Lung microvascular endothelial cell (primary cell): ENCODE measurements at regions not wholly inside any gene's neighbourhood (a gene's known extent, or its start where the extent isn't known, plus 50 kb on each side); places are given as distances from the start of the nearest gene placed in this dataset.
"Not testable (repeated sequence)": the region's sequence is repeated elsewhere in the genome, so short reads cannot be mapped to it uniquely, and the experiment has no call there.

Source experiments
- DNase-seq, 2 donors: peaks; one replicate each; pipeline versions ENCODE4 v3.0.0 to v3.0.0-alpha.2; 2010; ENCODE audit warnings: low read depth in 2 of 2

- no peak for DNase-seq
Observed at GRCh38 chr7:20466543-20467021, 135.9 kb downstream of the ITGB8 start.

GRCh38 chr7:20470082-20470481 is 139.4 kb downstream of the ITGB8 start:
- DNase-seq: no peak

GRCh38 chr7:20470726-20471125 is 140.0 kb downstream of the ITGB8 start:
- no peak for DNase-seq

DNA sequence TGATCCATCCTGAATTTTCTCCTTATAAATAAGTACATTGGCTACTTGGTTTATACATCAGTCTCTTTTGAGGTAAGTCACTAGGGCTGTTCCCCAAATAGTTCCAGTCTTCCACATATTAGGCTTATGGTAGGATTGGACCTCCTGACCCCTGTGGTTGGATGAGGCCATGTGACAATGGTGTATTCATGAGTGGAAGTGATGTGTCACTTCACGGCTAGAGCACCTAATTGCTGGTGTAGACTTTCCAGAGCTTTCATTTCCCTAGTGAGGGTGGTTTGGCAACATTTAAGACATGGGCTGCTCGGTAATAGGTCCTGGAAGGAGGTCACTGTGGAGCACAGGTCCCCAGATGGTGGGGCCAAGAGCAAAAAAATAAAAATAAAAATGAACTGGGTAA is 141.2 kb upstream of the ABCB5 start:
- no peak for DNase-seq

- DNase-seq: no peak
Observed at GRCh38 chr7:20475756-20476155, 139.7 kb upstream of the ABCB5 start.

DNA sequence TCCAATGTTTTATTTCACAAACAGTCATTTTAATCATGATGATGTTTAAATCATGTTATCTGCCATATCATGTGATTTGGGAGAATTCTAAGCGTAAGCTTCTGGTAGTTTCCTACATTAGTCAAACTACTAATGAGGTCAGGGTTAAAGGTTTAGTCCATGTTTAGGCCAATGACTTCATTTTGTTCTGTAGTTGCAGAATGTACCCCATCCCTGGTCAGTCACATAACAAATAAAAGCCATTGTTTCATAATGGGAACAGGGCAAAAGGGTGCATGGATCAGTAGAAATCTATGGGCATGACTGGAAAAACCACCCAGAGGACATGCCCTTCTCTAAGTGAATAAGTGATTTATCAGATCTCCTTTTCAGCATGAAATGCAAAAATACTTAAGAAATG is 138.4 kb upstream of the ABCB5 start:
- no peak for DNase-seq

GRCh38 chr7:20479706-20480105 is 135.8 kb upstream of the ABCB5 start:
- DNase-seq: no peak

- DNase-seq: no peak
Observed at GRCh38 chr7:20482071-20482470, 133.4 kb upstream of the ABCB5 start.

DNA sequence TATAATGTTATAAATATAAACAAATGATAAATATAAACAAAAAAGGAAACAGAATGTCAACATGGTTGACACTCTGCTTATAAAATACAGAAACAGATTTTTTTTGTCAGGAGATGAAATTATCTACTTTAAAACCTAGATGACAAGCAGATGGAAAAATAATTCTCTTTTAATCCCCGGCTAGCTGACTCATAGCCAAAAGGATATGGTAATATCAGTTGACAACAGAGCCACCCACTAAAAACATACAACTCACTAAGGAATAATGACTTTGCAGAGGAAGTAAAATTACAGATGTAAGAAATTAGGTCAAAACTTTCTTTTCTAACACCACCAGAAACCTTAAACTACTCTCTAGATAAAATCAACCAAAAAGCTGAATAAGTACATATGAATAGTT is 131.1 kb upstream of the ABCB5 start:
- DNase-seq: peak in 1 of 2 donors; percentile 8

GRCh38 chr7:20488850-20489249 is 126.6 kb upstream of the ABCB5 start:
- DNase-seq: no peak

GRCh38 chr7:20491284-20491683 is 124.2 kb upstream of the ABCB5 start:
- no peak for DNase-seq

DNA sequence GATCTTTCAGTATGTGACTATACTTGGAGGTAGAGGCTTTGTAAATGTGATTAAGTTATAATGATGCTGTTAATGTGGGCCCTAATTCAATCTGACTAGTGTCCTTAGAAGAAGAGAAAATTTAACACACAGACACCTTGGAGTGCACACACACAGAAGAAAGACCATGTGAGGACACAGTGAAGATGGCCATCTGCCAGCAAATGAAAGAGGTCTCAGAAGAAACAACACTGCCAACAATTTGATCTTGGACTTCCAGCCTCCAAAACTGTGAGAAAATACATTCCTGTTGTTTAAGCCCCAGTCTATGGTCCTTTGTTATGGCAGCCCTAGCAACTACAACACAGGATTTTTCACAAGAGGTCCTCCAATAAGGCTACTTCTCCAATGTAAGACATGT is 120.9 kb upstream of the ABCB5 start:
- no peak for DNase-seq

GRCh38 chr7:20501473-20501872 is 114.0 kb upstream of the ABCB5 start:
- not testable (repeated sequence) for DNase-seq

GRCh38 chr7:20503278-20503950 is 112.1 kb upstream of the ABCB5 start:
- DNase-seq: no peak

DNA sequence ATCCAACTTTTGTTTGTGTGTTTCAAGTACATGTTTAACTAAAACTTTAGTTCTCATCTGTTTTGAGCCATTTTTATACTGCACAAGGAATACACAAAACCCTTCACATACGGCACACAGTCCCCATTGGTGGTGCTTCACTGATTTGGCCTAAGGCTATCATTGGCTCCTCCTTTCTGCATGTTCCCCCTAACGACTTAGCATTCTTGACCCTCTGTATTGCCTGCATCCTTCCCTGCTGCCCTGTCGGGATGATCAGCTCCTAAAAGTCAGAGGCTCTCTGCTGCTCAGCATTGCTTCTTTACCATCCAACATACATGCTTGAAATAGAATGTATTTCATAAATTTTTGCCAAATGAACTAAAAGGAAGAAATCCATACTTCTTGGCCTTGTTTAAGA is 111.4 kb upstream of the ABCB5 start:
- DNase-seq: no peak

DNA sequence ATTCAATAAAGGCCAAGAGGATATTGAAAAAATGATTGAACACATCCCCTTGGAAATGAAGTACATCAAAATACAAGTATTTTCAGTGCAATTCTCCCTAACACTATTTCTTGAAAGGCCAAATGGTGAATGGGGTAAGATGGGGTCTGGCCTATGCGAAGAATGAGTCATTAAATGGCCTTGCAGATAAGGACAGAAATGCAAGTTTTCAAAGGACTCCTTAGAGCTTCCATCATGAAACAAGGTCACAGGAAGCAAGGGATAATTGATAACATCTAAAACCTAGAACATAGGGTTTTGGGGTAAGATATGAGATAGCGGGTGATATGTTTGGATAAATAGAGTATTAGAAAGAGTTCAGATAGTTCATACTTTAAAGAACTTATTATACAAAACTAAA is 109.3 kb upstream of the ABCB5 start:
- DNase-seq: no peak

DNA sequence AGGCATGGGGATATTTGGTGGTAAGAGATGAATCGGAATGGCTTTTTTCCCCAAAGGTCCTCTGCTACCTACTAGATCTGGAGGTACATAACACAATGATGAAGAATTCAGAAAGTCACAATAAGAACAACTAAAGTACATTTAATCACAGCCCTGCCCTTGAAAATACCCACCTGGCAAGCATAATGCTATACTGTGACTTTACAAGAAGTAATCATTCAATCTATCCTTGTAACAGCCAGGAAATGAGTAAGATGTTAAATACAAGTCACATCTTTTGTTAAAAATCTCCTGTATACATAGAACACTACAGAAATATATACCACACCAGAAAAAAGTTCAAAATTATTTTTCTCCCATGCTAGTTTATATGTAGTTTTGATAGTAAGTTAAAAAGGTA is 108.3 kb upstream of the ABCB5 start:
- no peak for DNase-seq

GRCh38 chr7:20508109-20508508 is 107.4 kb upstream of the ABCB5 start:
- peak; percentile 11 to 17 for DNase-seq

GRCh38 chr7:20509892-20510572 is 105.4 kb upstream of the ABCB5 start:
- no peak for DNase-seq

DNA sequence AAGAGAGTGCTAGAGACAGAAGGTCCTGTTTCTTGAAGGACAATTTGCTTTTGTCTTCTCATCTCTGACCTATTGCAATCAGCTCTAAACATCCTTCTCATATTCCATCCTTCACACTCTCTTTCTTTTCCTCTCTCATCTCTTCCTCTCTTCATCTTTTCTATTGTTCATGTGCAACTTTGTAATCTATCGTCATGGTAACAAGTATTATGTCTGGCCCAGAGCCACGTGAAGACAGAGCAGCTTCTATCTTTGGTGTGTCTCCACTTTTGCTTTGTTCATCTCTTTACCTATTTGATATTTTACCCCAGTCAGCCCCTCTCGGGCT is 104.9 kb upstream of the ABCB5 start:
- DNase-seq: peak in 1 of 2 donors; percentile 13

DNA sequence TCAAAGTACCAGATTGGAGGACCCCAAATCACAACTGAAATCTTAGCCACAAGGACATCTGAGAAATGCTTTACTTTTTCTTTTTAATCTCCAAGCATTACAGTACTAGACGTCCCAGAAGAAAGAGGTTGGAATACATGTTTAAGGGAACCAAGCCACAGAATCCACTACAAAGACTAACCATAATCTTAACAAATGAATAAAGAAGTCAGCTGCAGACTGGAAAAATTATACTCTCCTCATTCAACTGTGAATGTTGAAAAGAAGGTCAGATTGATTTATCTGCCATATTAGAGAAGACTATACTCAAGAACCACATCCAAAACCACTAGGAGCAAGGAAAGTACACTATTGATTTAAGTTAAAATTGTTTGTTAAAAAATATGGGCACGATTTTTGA is 102.1 kb upstream of the ABCB5 start:
- DNase-seq: no peak

GRCh38 chr7:20513897-20514296 is 101.6 kb upstream of the ABCB5 start:
- no peak for DNase-seq

- DNase-seq: peak; percentile 60 to 66
Observed at GRCh38 chr7:20514364-20514763, 101.1 kb upstream of the ABCB5 start.
